ENCODE measurements at regions not wholly inside any gene's neighbourhood (a gene's known extent, or its start where the extent isn't known, plus 50 kb on each side); places are given as distances from the start of the nearest gene placed in this dataset.

- TF ChIP-seq EZH2 (IDR thresholded peaks at IDR 0.05; ENCODE audit: low read depth) (no peak), CTCF (conservative IDR thresholded peaks at IDR 0.05) (no peak)
- no peak overlapping the region for H2AFZ ChIP-seq
- H3K9me2 ChIP-seq (ENCODE audit: insufficient read depth) = no peaks in the 10 kb centered on the region
- intact Hi-C loops (cut with micrococcal nuclease; ENCODE audit: unreplicated experiment) = no loop called here
- H3K79me2 ChIP-seq (ENCODE audit: low read depth) = no peaks in the 10 kb centered on the region
- H3K4me3 ChIP-seq = no peak overlapping the region
- DNase-seq = no peak
- H3K9me3 ChIP-seq (ENCODE audit: insufficient read depth, low read depth) = no peaks in the 10 kb centered on the region
- ChIA-PET POLR2A (ENCODE audit: unreplicated experiment) (no interaction called here), CTCF (no interaction called here)
- H3K27me3 ChIP-seq (ENCODE audit: insufficient read depth, low read depth) = peaks cover 72% of the 10 kb centered on the region
- no peaks in the 10 kb centered on the region for H3F3A ChIP-seq (ENCODE audit: insufficient read depth, low read depth)
- H3K27ac ChIP-seq = no peak overlapping the region
- no peaks in the 10 kb centered on the region for H4K20me1 ChIP-seq (ENCODE audit: insufficient read depth)
- H3K4me2 ChIP-seq = no peak overlapping the region
- no TSS peak for BruUV-seq (replicated peaks)
- H3K36me3 ChIP-seq (ENCODE audit: low read depth) = no peaks in the 10 kb centered on the region
- no peaks in the 10 kb centered on the region for H3K4me1 ChIP-seq (replicated peaks; ENCODE audit: insufficient read depth)
Measured at GRCh38 chr2:129712676-129712985, 266.8 kb upstream of the RAB6C start.

DNA sequence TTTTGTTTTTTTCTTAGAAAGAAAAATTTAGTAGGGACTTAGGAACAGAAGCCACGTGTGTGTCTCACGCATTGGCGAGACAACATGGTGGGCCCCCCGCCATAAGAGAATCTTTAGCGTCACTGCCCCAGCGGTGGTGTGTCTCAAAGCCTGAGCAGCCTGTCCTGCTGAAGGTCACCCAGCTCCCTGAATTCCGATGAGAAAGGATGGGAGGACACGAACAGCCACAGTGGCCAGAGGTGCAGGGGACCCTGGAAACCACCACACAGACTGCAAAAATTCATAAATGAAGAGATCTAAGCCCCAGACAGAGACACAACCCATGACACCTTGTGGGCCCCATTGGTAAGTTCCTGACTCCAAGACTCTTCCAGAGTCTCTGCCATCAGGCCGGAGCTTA lies 266.1 kb upstream of the RAB6C start:
- Histone ChIP-seq H3K9me2 (ENCODE audit: insufficient read depth) (no peaks in the 10 kb centered on the region), H3K27me3 (ENCODE audit: insufficient read depth, low read depth) (peaks cover 71% of the 10 kb centered on the region), H3K9me3 (ENCODE audit: insufficient read depth, low read depth) (no peaks in the 10 kb centered on the region), H3K27ac (no peak overlapping the region), H2AFZ (no peak overlapping the region), H3K4me2 (no peak overlapping the region), H3K4me3 (no peak overlapping the region), H3K4me1 (replicated peaks; ENCODE audit: insufficient read depth) (no peaks in the 10 kb centered on the region), H3K36me3 (ENCODE audit: low read depth) (no peaks in the 10 kb centered on the region), H3K79me2 (ENCODE audit: low read depth) (no peaks in the 10 kb centered on the region), H3F3A (ENCODE audit: insufficient read depth, low read depth) (no peaks in the 10 kb centered on the region), H4K20me1 (ENCODE audit: insufficient read depth) (no peaks in the 10 kb centered on the region)
- TF ChIP-seq CTCF (conservative IDR thresholded peaks at IDR 0.05) (no peak), EZH2 (IDR thresholded peaks at IDR 0.05; ENCODE audit: low read depth) (no peak)
- ChIA-PET CTCF (no interaction called here), POLR2A (ENCODE audit: unreplicated experiment) (no interaction called here)
- BruUV-seq (replicated peaks) = no TSS peak
- DNase-seq = no peak
- intact Hi-C loops (cut with micrococcal nuclease; ENCODE audit: unreplicated experiment) = no loop called here

DNA sequence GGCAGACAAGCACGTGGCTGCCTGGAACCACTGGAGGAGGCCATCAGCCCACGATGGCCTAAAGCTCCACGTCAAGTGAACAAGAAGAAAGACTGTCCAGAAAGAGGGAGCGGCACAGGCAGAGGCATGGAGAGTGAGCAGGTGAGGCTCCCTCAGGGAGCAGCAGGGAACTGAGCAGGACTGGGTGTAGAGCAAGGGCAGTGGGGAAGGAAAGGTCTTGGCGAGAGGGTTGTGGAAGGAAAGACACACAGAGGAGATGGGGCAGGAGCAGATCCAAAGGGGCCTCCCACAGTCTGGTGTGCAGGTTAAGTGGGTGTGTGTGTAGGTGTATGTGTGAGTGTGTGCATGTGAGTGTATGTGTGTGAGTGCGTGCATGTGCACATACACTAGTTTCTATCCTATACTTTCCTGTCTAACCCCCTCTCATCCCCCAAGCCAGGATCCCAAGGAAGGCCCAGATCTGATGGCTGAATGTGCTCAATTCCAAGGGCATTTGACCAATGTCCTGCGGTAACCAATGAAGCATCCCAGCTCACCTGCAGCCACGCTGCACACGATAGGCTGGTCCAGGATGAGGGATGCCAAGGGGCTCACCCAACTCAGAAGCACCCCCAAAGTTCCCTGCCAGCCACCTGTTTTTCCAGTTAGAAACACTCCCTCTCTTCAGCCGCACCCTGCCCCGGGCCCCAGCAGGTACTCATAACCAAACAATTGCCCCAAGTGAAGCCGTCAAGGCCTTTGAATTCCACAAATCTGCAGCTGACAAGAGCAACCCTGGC lies 262.5 kb upstream of the RAB6C start:
- Histone ChIP-seq H4K20me1 (ENCODE audit: insufficient read depth) (no peaks in the 10 kb centered on the region), H3K4me1 (replicated peaks; ENCODE audit: insufficient read depth) (no peaks in the 10 kb centered on the region), H3F3A (ENCODE audit: insufficient read depth, low read depth) (no peaks in the 10 kb centered on the region), H3K27ac (no peak overlapping the region), H3K9me2 (ENCODE audit: insufficient read depth) (no peaks in the 10 kb centered on the region), H3K4me3 (no peak overlapping the region), H3K4me2 (no peak overlapping the region), H3K27me3 (ENCODE audit: insufficient read depth, low read depth) (peaks cover 74% of the 10 kb centered on the region), H2AFZ (no peak overlapping the region), H3K36me3 (ENCODE audit: low read depth) (no peaks in the 10 kb centered on the region), H3K79me2 (ENCODE audit: low read depth) (no peaks in the 10 kb centered on the region), H3K9me3 (ENCODE audit: insufficient read depth, low read depth) (no peaks in the 10 kb centered on the region)
- CTCF ChIA-PET = no interaction called here
- no TSS peak for BruUV-seq (replicated peaks)
- POLR2A ChIA-PET (ENCODE audit: unreplicated experiment) = no interaction called here
- DNase-seq = no peak
- intact Hi-C loops (cut with micrococcal nuclease; ENCODE audit: unreplicated experiment) = no loop called here
- TF ChIP-seq CTCF (conservative IDR thresholded peaks at IDR 0.05) (no peak), EZH2 (IDR thresholded peaks at IDR 0.05; ENCODE audit: low read depth) (no peak)
